Endothelial cell (in vitro differentiated cells): ENCODE measurements at regions not wholly inside any gene's neighbourhood (a gene's known extent, or its start where the extent isn't known, plus 50 kb on each side); places are given as distances from the start of the nearest gene placed in this dataset.
"Not testable (repeated sequence)": the region's sequence is repeated elsewhere in the genome, so short reads cannot be mapped to it uniquely, and the experiment has no call there.

ENCODE experiments used
- DNase-seq: peaks from one replicate; pipeline ENCODE4 v3.0.0; 2021; ENCODE audit warnings: low spot score
- H3K27ac Mint-ChIP-seq: one replicate; pipeline ENCODE4 v1.8.0; 2021; ENCODE audit warnings: mixed read lengths, inconsistent platforms; ENCODE audit not compliant: unreplicated experiment
- H3K27me3 Mint-ChIP-seq: one replicate; pipeline ENCODE4 v1.8.0; 2021; ENCODE audit warnings: mild to moderate bottlenecking, moderate library complexity, mixed read lengths, inconsistent platforms; ENCODE audit not compliant: unreplicated experiment
- H3K36me3 Mint-ChIP-seq: one replicate; pipeline ENCODE4 v1.8.0; 2021; ENCODE audit warnings: mild to moderate bottlenecking, low read depth, mixed read lengths, inconsistent platforms; ENCODE audit not compliant: unreplicated experiment
- H3K4me1 Mint-ChIP-seq: one replicate; pipeline ENCODE4 v1.8.0; 2021; ENCODE audit warnings: mild to moderate bottlenecking, mixed read lengths, inconsistent platforms; ENCODE audit not compliant: unreplicated experiment
- H3K4me3 Mint-ChIP-seq: one replicate; pipeline ENCODE4 v1.8.0; 2021; ENCODE audit warnings: mild to moderate bottlenecking, mixed read lengths, inconsistent platforms; ENCODE audit not compliant: unreplicated experiment
- H3K9me3 Mint-ChIP-seq: one replicate; pipeline ENCODE4 v1.8.0; 2021; ENCODE audit warnings: mixed read lengths, inconsistent platforms; ENCODE audit not compliant: unreplicated experiment

DNA sequence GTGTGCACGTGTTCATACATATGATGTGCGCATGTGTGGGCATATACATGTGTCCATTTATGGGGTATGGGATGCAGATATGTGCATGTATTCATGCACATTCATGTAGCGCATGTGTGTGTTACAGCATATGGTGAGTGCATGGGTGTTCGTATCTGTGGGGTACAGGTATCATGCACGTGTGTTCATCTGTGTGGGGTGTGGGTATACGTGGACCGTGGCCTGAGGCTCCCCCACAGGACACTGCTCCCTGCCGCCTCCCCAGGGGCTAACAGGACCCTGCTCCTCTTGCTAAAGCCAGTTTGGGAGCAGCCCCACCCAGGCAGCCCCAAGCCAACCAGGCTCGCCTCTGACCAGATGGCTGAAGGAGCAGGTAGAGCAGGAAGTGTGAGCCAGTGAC is 213.4 kb upstream of the POTEB2 start:
- not testable (repeated sequence) for H3K9me3 Mint-ChIP-seq, H3K27me3 Mint-ChIP-seq, DNase-seq, H3K27ac Mint-ChIP-seq, H3K36me3 Mint-ChIP-seq, H3K4me1 Mint-ChIP-seq, H3K4me3 Mint-ChIP-seq

DNA sequence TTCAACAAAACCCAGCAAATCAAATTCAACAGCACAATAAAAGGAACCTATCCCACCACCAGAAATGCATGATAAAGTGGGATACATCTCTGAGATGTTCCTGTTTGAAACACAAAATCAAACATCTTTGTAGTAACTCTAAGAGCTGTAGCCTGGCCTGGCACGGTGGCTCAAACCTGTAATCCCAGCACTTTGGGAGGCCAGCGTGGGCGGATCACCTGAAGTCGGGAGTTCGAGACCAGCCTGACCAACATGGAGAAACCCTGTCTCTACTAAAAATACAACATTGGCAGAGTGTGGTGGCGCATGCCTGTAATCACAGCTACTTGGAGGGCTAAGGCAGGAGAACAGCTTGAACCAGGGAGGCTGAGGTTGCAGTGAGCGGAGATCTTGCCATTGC is 202.8 kb upstream of the POTEB2 start:
- DNase-seq, H3K4me1 Mint-ChIP-seq, H3K36me3 Mint-ChIP-seq, H3K27ac Mint-ChIP-seq, H3K4me3 Mint-ChIP-seq, H3K9me3 Mint-ChIP-seq, H3K27me3 Mint-ChIP-seq: not testable (repeated sequence)

DNA sequence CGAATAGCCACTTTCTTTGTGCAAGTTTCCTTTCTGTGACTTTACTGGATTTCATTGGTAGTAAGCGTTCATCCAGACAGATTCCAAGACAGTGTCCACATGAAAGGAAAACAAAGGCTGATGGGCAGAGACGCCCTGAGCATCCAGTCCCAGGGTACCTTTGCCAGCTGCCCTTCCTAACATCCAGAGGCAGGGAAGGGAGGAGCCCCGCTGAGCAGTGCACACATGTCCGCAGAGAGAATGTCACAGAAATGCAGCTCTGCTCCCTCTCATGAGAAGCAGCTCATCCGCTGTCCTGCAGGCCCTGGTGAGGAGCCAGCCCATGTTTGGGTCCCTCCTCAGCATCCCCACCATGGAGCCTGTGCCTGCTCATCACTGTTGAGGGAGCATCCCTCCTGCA is 197.4 kb upstream of the POTEB2 start:
- not testable (repeated sequence) for H3K27me3 Mint-ChIP-seq, H3K9me3 Mint-ChIP-seq, H3K27ac Mint-ChIP-seq, H3K36me3 Mint-ChIP-seq, H3K4me1 Mint-ChIP-seq, DNase-seq, H3K4me3 Mint-ChIP-seq

DNA sequence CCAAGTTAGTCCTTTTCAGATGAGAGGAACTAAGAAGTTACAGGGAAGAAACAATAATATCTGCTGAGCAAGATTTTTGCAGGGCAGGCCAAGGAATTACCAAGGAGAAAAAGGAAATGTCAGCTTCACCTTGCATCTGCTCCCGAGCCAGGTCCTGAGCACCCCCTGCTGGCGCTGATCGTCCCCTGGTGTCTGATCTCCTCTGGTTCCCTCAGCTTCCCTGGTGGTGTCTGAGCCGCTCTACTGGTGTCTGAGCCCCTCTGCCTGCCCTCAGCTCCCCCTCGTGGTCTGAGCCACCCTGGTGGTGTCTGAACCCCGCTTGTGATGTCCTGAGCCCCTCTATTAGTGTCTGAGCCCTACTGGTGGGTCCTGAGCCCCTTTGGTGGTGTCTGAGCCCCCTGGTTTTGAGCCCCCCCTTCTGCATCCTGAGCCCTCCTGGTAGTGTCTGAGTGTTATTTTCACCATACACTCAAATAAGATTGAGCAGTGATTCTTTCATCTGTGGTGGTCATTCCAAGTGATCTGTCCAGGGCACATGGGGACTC is 196.6 kb upstream of the POTEB2 start:
- not testable (repeated sequence) for H3K9me3 Mint-ChIP-seq, H3K4me3 Mint-ChIP-seq, H3K27ac Mint-ChIP-seq, H3K4me1 Mint-ChIP-seq, H3K36me3 Mint-ChIP-seq, H3K27me3 Mint-ChIP-seq, DNase-seq

DNA sequence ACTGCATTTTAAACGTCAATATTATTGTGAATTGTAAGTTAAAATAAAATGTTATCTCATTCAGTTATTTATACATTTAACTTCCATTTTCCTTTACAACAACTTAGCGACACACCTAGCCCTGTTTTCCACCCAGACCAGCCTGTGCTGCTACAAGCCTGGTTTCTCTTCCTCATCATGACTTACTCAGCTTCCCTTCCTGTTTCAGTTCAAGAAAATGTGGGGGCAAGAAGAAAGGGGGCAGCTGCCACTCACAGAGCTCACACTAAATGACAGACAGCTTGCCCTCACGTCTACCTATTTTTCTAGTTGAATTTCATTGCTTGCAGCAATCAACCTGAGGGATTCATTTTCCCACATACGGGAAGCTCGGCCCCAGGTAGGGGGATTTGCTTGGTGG is 185.8 kb upstream of the POTEB2 start:
- not testable (repeated sequence) for DNase-seq, H3K27me3 Mint-ChIP-seq, H3K9me3 Mint-ChIP-seq, H3K36me3 Mint-ChIP-seq, H3K4me1 Mint-ChIP-seq, H3K27ac Mint-ChIP-seq, H3K4me3 Mint-ChIP-seq

DNA sequence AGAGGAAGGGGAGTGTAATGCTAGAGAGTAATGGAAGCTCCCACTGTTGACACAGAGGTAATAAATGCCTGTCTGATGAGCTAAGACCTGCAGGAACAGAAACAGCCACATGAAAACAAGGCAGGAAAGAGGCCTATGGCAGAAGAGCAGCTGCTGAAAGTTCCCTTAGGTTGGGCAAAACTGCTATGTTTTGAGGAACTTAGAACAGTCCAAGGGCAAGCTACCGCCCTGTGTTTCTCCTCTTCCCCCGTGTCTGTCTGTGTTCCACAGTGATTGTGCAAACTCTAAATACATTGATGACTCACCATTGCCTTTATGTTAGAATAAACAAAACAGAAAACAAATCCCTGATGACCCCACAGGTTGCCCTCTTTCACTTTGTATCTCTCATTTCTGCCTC is 165.6 kb upstream of the POTEB2 start:
- DNase-seq, H3K4me3 Mint-ChIP-seq, H3K36me3 Mint-ChIP-seq, H3K27ac Mint-ChIP-seq, H3K9me3 Mint-ChIP-seq, H3K4me1 Mint-ChIP-seq, H3K27me3 Mint-ChIP-seq: not testable (repeated sequence)

DNA sequence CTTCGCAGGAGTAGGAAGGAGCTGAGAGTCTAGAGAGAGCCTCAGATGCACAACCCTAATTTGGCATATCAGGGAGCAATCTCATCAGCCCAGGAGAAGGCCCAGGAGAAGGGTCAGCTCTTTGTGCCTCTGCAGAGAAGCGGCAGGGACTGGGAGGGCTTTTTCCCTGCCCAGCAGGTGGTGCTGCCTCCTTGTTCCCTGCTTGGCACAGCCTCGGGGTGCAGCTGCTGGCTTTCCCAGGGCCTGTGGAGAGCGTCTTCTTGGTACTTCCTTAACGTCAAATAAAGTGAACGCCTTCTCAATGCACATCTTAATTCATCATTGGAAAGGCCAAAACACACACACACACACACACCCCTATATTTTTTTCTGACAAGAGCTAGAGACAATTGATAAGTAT is 162.9 kb upstream of the POTEB2 start:
- not testable (repeated sequence) for H3K4me3 Mint-ChIP-seq, H3K27me3 Mint-ChIP-seq, H3K9me3 Mint-ChIP-seq, H3K4me1 Mint-ChIP-seq, H3K36me3 Mint-ChIP-seq, H3K27ac Mint-ChIP-seq, DNase-seq

DNA sequence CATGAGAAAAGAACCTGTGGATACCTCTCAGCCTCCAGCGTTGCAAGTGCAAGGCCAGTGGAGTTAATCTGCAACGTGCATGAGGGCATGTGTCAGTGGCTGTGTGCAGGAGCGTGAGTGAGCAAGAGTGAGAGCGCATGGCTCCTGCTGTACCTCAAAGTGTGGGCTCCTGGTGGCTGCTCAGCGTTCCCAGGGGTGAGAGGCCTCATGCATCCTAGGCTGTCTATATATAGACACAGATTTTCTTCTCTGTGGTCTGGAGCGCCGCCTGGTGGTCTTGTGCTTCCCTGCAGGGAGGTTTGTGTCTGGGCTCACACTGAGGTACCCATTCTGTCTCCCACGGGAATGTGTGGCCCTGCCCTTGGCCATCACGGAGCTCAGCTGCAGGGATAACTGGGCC is 161.8 kb upstream of the POTEB2 start:
- H3K27me3 Mint-ChIP-seq, H3K27ac Mint-ChIP-seq, H3K9me3 Mint-ChIP-seq, H3K4me3 Mint-ChIP-seq, H3K4me1 Mint-ChIP-seq, DNase-seq, H3K36me3 Mint-ChIP-seq: not testable (repeated sequence)

DNA sequence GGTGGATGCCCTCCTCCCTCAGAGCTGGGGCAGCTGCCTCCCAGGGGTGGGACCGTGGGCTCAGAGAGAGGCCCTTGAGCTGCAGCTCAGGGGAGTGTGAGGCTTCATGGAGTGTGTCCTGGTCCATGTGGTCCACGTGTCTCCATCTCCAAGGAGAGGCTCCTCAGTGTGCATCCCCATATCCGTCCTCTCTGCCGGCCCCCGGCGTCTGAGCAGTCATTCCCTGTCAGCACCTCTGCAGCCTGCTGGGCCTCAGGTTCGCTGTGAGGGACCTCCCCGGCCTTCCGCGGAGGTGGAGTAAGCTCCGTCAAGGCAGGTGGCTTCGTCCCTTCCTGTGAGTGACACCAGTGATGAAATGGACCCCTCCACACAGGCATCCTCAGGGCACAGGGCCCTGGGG is 160.7 kb upstream of the POTEB2 start:
- not testable (repeated sequence) for H3K4me3 Mint-ChIP-seq, H3K4me1 Mint-ChIP-seq, DNase-seq, H3K36me3 Mint-ChIP-seq, H3K9me3 Mint-ChIP-seq, H3K27me3 Mint-ChIP-seq, H3K27ac Mint-ChIP-seq

DNA sequence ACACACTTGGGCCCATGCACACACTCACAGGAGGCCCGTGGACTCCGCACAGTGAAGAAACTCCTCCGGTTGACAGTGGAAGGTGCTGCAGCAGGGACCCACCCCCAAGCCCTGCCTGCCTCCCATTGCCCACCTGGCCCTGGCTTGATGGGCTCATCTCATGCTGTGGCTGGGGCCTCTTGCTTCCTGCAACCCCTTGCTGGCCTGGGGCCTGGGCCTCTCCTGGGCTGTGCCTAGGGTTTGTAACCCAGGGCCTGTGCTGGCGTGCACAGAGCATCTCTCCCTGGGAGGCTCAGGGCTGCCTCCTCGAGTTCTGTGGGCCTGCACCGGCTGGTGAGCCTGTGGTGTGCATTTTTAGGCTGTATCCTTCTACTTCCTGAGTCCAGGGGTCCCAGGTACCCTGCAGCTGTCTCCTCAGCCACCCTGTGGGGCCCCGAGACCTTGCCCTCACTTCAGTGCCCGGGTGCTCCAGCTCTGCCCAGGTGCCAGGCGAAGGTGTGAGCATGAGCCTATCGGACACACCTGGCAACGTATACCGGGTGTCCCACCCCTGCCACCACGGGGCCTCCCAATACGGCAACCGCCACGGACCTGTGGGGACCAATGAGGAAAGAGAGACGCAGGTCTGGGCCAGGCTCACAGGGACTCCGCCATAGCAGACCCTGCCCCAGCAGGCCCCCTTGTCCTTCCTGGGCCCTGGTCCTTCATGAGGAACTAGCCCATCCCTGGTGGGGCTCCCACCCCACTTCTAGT is 158.3 kb upstream of the POTEB2 start:
- not testable (repeated sequence) for H3K27ac Mint-ChIP-seq, H3K36me3 Mint-ChIP-seq, H3K4me3 Mint-ChIP-seq, DNase-seq, H3K27me3 Mint-ChIP-seq, H3K4me1 Mint-ChIP-seq, H3K9me3 Mint-ChIP-seq

DNA sequence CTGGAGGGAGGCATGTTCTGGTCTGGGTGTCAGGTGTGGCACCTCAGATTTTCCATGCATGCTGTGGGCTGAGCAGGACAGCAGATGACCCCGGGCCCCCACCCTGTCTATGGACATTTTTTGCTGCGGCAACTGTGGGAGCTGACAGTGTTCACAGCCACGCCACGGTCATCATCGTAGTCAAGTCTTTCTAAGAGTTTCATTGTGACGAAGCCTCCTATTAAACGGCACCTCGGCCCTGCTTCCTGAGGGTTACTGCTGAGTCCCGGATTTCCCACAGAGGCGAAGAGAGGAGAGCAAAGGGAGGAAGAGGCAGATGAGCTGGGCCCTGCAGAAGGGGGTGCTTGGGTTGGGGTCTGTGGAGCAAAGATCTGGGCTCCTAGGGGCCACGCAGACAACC is 152.1 kb upstream of the POTEB2 start:
- H3K9me3 Mint-ChIP-seq, H3K36me3 Mint-ChIP-seq, H3K4me3 Mint-ChIP-seq, H3K4me1 Mint-ChIP-seq, H3K27me3 Mint-ChIP-seq, H3K27ac Mint-ChIP-seq, DNase-seq: not testable (repeated sequence)

DNA sequence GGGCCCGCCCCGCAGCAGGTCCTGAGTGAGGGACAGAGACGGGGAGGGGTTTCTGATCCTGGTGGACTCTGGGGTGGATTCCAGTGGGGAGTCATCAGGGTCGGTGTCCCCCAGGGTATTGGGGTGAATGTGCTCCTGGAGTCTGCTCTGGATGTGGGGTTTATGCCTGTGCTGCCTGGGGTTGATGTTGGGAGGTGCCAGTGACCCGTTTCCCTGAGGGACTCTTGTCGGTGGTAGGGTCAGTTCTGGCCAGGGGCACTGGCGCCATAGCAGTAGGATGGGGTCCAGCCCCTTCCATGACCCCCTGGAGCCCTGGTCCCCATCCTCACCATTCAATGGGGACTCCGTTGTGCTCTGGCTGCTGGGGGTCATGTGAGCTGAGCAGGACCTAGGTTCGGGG is 151.2 kb upstream of the POTEB2 start:
- not testable (repeated sequence) for H3K4me3 Mint-ChIP-seq, H3K36me3 Mint-ChIP-seq, DNase-seq, H3K27me3 Mint-ChIP-seq, H3K9me3 Mint-ChIP-seq, H3K27ac Mint-ChIP-seq, H3K4me1 Mint-ChIP-seq

DNA sequence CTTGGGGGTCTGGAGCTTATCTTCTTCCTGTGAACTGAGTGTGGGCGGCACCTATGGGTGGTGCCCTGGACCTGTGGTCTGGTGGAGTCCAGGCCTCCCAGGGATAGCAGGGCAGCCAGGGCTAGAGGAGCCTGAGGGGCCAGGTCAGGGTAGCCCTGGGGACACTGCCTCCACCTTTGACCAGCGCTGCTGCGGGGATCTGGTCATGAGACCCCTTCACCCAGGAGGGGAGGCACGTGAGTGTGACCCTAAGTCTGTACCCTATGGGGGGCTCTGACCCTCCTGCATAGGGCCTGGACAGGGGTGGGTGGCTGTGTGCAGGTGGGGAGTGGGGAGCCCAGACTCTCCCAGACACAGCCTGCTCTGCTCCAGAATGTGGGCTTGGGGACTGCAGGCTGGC is 150.5 kb upstream of the POTEB2 start:
- not testable (repeated sequence) for DNase-seq, H3K9me3 Mint-ChIP-seq, H3K36me3 Mint-ChIP-seq, H3K4me1 Mint-ChIP-seq, H3K4me3 Mint-ChIP-seq, H3K27ac Mint-ChIP-seq, H3K27me3 Mint-ChIP-seq
